Hepatocyte (in vitro differentiated cells): ENCODE measurements at regions not wholly inside any gene's neighbourhood (a gene's known extent, or its start where the extent isn't known, plus 50 kb on each side); places are given as distances from the start of the nearest gene placed in this dataset.

Source experiments
- DNase-seq: peaks from one replicate; pipeline ENCODE4 v3.0.0-alpha.2; 2016; ENCODE audit warnings: low spot score
- H2AFZ ChIP-seq: fragments of 200-600 bp; sonication (generic); 2 replicates; pipeline ENCODE4 v1.6.0; 2016; ENCODE audit warnings: antibody characterized with exemption, mild to moderate bottlenecking
- H3K27ac ChIP-seq: fragments of 200-600 bp; sonication (generic); 2 replicates; pipeline ENCODE4 v1.5.1; 2016; ENCODE audit warnings: mild to moderate bottlenecking
- H3K27me3 ChIP-seq: fragments of 200-600 bp; sonication (generic); 2 replicates; pipeline ENCODE4 v1.6.1; 2016
- H3K36me3 ChIP-seq: fragments of 200-600 bp; sonication (generic); replicated peaks from 2 replicates; pipeline ENCODE4 v1.5.1; 2016; ENCODE audit warnings: low read depth; ENCODE audit not compliant: insufficient read depth
- H3K4me1 ChIP-seq: fragments of 200-600 bp; sonication (generic); 2 replicates; pipeline ENCODE4 v1.5.1; 2016; ENCODE audit warnings: mild to moderate bottlenecking, moderate library complexity; ENCODE audit not compliant: insufficient read depth
- H3K4me2 ChIP-seq: fragments of 200-600 bp; sonication (generic); 2 replicates; pipeline ENCODE4 v1.6.0; 2016
- H3K4me3 ChIP-seq: fragments of 200-600 bp; sonication (generic); 2 replicates; pipeline ENCODE4 v1.5.1; 2016; ENCODE audit warnings: mild to moderate bottlenecking
- H3K79me2 ChIP-seq: fragments of 200-600 bp; sonication (generic); 2 replicates; pipeline ENCODE4 v1.6.0; 2017; ENCODE audit warnings: mild to moderate bottlenecking
- H3K9me2 ChIP-seq: fragments of 200-600 bp; sonication (generic); replicated peaks from 2 replicates; pipeline ENCODE4 v1.6.0; 2017; ENCODE audit warnings: mild to moderate bottlenecking; ENCODE audit not compliant: insufficient read depth
- H3K9me3 ChIP-seq: fragments of 200-600 bp; sonication (generic); 2 replicates; pipeline ENCODE4 v1.5.1; 2016; ENCODE audit warnings: low read depth, mild to moderate bottlenecking
- H4K20me1 ChIP-seq: fragments of 200-600 bp; sonication (generic); 2 replicates; pipeline ENCODE4 v1.6.0; 2016; ENCODE audit warnings: mild to moderate bottlenecking; ENCODE audit not compliant: insufficient read depth, poor library complexity, severe bottlenecking
- EZH2 ChIP-seq: fragments of 200-600 bp; sonication (generic); IDR thresholded peaks from 2 replicates; pipeline ENCODE4 v1.6.1; 2016; ENCODE audit warnings: antibody characterized with exemption, mild to moderate bottlenecking, borderline replicate concordance
- EZH2phosphoT487 ChIP-seq: fragments of 200-600 bp; sonication (generic); IDR thresholded peaks from one replicate; pipeline ENCODE4 v1.6.1; 2018; ENCODE audit warnings: antibody characterized with exemption, mild to moderate bottlenecking, low read depth, moderate library complexity; ENCODE audit not compliant: unreplicated experiment, severe bottlenecking
- WGBS: methylation state at CpG from one replicate; pipeline ENCODE4 v1.1.6; 2016; ENCODE audit warnings: low lambda C conversion rate; ENCODE audit errors: missing lambda C conversion rate; 5-methylcytosine and 5-hydroxymethylcytosine counted together
- TF ChIP-seq, protein P1 (sequence below): fragments of 200-600 bp; sonication (generic); IDR thresholded peaks from 2 replicates; pipeline ENCODE4 v1.5.1; 2016; ENCODE audit warnings: antibody characterized with exemption, mild to moderate bottlenecking; ENCODE audit not compliant: poor library complexity

- no peak overlapping the region for H2AFZ ChIP-seq
- H3K9me3 ChIP-seq, result no peaks in the 10 kb centered on the region
- H3K79me2 ChIP-seq, result no peaks in the 10 kb centered on the region
- no peaks in the 10 kb centered on the region for H3K4me1 ChIP-seq
- no peak for DNase-seq
- no peak overlapping the region for H3K4me3 ChIP-seq
- H3K4me2 ChIP-seq, result no peak overlapping the region
- no peaks in the 10 kb centered on the region for H4K20me1 ChIP-seq
- no peak for TF ChIP-seq EZH2
- WGBS, result 91% methylated on average over 9 of the region's 9 CpGs
- no peak overlapping the region for H3K27ac ChIP-seq
- H3K36me3 ChIP-seq, result no peaks in the 10 kb centered on the region
- H3K27me3 ChIP-seq, result no peaks in the 10 kb centered on the region
- no peaks in the 10 kb centered on the region for H3K9me2 ChIP-seq
Observed at GRCh38 chr17:73932216-73932749, 271.2 kb upstream of the RPL38 start.

DNA sequence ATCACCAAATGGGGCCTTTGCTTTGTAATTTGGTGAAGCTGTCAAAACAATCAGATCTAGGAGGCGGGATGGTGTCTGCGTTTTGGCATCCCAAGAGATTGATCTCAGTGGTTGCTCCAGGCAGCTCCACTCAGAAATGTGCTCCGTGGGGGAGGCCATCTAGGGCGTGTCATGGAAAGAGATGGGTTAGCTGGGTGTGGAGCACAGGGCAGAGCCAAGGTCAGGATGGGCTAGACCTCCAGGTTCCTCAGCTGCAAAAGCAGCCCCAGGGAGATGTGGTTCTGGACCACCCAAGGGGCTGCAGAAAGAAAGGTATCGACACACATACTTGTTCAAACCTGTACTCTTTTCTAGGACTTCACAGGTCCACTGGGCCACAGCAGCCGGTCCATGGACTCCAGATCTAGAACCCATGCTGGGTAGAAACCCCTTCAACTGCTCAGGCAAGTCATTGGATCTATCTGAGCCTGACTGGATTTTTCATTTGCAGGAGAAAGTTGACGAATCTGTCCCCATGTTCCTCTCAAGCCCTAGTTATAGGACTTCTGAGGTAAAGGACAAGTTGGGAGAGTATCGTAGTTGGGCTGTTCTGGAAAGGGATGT is 270.2 kb upstream of the RPL38 start:
- Histone ChIP-seq H3K9me2 (no peaks in the 10 kb centered on the region), H3K36me3 (no peaks in the 10 kb centered on the region), H3K27ac (no peak overlapping the region), H3K27me3 (no peaks in the 10 kb centered on the region), H2AFZ (no peak overlapping the region), H3K79me2 (no peaks in the 10 kb centered on the region), H3K4me1 (no peaks in the 10 kb centered on the region), H3K4me3 (no peak overlapping the region), H4K20me1 (no peaks in the 10 kb centered on the region), H3K9me3 (no peaks in the 10 kb centered on the region), H3K4me2 (no peak overlapping the region)
- 94% methylated on average over 8 of the region's 8 CpGs for WGBS
- no peak for DNase-seq
- no peak for TF ChIP-seq EZH2
- TF ChIP-seq, protein P1, sequence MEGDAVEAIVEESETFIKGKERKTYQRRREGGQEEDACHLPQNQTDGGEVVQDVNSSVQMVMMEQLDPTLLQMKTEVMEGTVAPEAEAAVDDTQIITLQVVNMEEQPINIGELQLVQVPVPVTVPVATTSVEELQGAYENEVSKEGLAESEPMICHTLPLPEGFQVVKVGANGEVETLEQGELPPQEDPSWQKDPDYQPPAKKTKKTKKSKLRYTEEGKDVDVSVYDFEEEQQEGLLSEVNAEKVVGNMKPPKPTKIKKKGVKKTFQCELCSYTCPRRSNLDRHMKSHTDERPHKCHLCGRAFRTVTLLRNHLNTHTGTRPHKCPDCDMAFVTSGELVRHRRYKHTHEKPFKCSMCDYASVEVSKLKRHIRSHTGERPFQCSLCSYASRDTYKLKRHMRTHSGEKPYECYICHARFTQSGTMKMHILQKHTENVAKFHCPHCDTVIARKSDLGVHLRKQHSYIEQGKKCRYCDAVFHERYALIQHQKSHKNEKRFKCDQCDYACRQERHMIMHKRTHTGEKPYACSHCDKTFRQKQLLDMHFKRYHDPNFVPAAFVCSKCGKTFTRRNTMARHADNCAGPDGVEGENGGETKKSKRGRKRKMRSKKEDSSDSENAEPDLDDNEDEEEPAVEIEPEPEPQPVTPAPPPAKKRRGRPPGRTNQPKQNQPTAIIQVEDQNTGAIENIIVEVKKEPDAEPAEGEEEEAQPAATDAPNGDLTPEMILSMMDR, result no peak
- TF ChIP-seq EZH2phosphoT487, result no peak

DNA sequence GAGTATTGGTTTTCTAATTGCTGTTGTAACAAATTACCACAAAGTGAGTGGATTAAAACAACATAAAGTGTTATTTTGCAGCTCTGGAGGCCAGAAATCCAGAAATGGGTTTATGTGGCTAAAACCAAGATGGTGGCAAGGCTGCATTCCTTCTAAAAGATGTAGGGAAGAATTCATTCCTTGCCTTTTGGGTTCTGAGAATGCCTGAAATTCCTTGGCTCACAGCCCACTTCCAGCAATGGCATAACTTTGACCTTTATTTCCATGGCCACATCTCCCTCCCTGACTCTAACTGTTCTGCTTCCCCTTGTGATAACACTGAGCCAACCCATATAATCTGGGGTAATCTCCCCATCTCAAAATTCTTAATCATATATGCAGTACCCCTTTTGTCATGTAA is 269.6 kb upstream of the RPL38 start:
- no peaks in the 10 kb centered on the region for H4K20me1 ChIP-seq
- TF ChIP-seq EZH2, result no peak
- TF ChIP-seq, protein P1, result no peak
- TF ChIP-seq EZH2phosphoT487, result no peak
- H3K79me2 ChIP-seq, result no peaks in the 10 kb centered on the region
- H3K27ac ChIP-seq, result no peak overlapping the region
- no peaks in the 10 kb centered on the region for H3K9me2 ChIP-seq
- no peaks in the 10 kb centered on the region for H3K36me3 ChIP-seq
- no peaks in the 10 kb centered on the region for H3K4me1 ChIP-seq
- DNase-seq, result no peak
- no peak overlapping the region for H3K4me3 ChIP-seq
- no peak overlapping the region for H3K4me2 ChIP-seq
- no peak overlapping the region for H2AFZ ChIP-seq
- no peaks in the 10 kb centered on the region for H3K9me3 ChIP-seq
- H3K27me3 ChIP-seq, result no peaks in the 10 kb centered on the region

GRCh38 chr17:73934696-73935095 is 268.8 kb upstream of the RPL38 start:
- Histone ChIP-seq H4K20me1 (no peaks in the 10 kb centered on the region), H3K9me3 (no peaks in the 10 kb centered on the region), H3K4me2 (no peak overlapping the region), H3K9me2 (no peaks in the 10 kb centered on the region), H2AFZ (no peak overlapping the region), H3K4me3 (no peak overlapping the region), H3K36me3 (no peaks in the 10 kb centered on the region), H3K4me1 (no peaks in the 10 kb centered on the region), H3K79me2 (no peaks in the 10 kb centered on the region), H3K27ac (no peak overlapping the region), H3K27me3 (no peaks in the 10 kb centered on the region)
- DNase-seq, result no peak
- 40% methylated on average over 2 of the region's 2 CpGs for WGBS
- TF ChIP-seq, protein P1, result no peak
- no peak for TF ChIP-seq EZH2phosphoT487
- no peak for TF ChIP-seq EZH2
